A673 (cell line): ENCODE measurements at regions not wholly inside any gene's neighbourhood (a gene's known extent, or its start where the extent isn't known, plus 50 kb on each side); places are given as distances from the start of the nearest gene placed in this dataset.

Source experiments
- CTCF ChIP-seq: fragments of 300-800, 200-600 bp; sonication (generic); conservative IDR thresholded peaks from 2 replicates; pipeline ENCODE4 v1.5.1; 2017; ENCODE audit warnings: low read depth, mild to moderate bottlenecking, antibody characterized with exemption, low read length, moderate library complexity, mixed read lengths
- EZH2 ChIP-seq: fragments of 200-600 bp; sonication (generic); IDR thresholded peaks from 2 replicates; pipeline ENCODE4 v1.6.1; 2017; ENCODE audit warnings: borderline replicate concordance, low read depth, mild to moderate bottlenecking, mixed read lengths, antibody characterized with exemption, low read length; ENCODE audit not compliant: poor library complexity, severe bottlenecking

GRCh38 chr5:103411711-103412110 is 150.9 kb downstream of the NUDT12 start:
- no peak for TF ChIP-seq CTCF
- no peak for TF ChIP-seq EZH2
